ENCODE measurements at regions not wholly inside any gene's neighbourhood (a gene's known extent, or its start where the extent isn't known, plus 50 kb on each side); places are given as distances from the start of the nearest gene placed in this dataset.

- DNase-seq (ENCODE audit: low spot score in 2 of 2) (no peak), FAIRE-seq (no peak)
Observed at GRCh38 chr5:167708449-167708848, 583.0 kb upstream of the WWC1 start.

GRCh38 chr5:167709625-167710024, 581.8 kb upstream of the WWC1 start:
- FAIRE-seq (no peak), DNase-seq (ENCODE audit: low spot score in 2 of 2) (no peak)

GRCh38 chr5:167710444-167711073, 580.9 kb upstream of the WWC1 start:
- no peak for FAIRE-seq
- DNase-seq (ENCODE audit: low spot score in 2 of 2): no peak

GRCh38 chr5:167712986-167713585, 578.4 kb upstream of the WWC1 start:
- FAIRE-seq (no peak), DNase-seq (ENCODE audit: low spot score in 2 of 2) (no peak)

GRCh38 chr5:167713896-167714295, 577.5 kb upstream of the WWC1 start:
- no peak for FAIRE-seq
- DNase-seq (ENCODE audit: low spot score in 2 of 2): no peak

- no peak for FAIRE-seq
Observed at GRCh38 chr5:167716126-167716775, 575.2 kb upstream of the WWC1 start.

GRCh38 chr5:167720259-167720658, 571.2 kb upstream of the WWC1 start:
- FAIRE-seq: no peak
- DNase-seq (ENCODE audit: low spot score in 2 of 2): no peak

More at GRCh38 chr5:167716126-167716775, 575.2 kb upstream of the WWC1 start:
- DNase-seq (ENCODE audit: low spot score in 2 of 2): no peak

GRCh38 chr5:167720676-167721260, 570.7 kb upstream of the WWC1 start:
- FAIRE-seq (no peak), DNase-seq (ENCODE audit: low spot score in 2 of 2) (no peak)

GRCh38 chr5:167721926-167722440, 569.5 kb upstream of the WWC1 start:
- FAIRE-seq: no peak

GRCh38 chr5:167723254-167723871, 568.1 kb upstream of the WWC1 start:
- FAIRE-seq: no peak
- DNase-seq (ENCODE audit: low spot score in 2 of 2): peak; percentile 24 to 55

More at GRCh38 chr5:167721926-167722440, 569.5 kb upstream of the WWC1 start:
- no peak for DNase-seq (ENCODE audit: low spot score in 2 of 2)

GRCh38 chr5:167725264-167725663, 566.2 kb upstream of the WWC1 start:
- FAIRE-seq: no peak
- DNase-seq (ENCODE audit: low spot score in 2 of 2): no peak

GRCh38 chr5:167725741-167726140, 565.7 kb upstream of the WWC1 start:
- DNase-seq (ENCODE audit: low spot score in 2 of 2) (no peak), FAIRE-seq (no peak)

GRCh38 chr5:167726642-167727041, 564.8 kb upstream of the WWC1 start:
- FAIRE-seq: no peak
- DNase-seq (ENCODE audit: low spot score in 2 of 2): no peak

GRCh38 chr5:167730121-167730520, 561.3 kb upstream of the WWC1 start:
- DNase-seq (ENCODE audit: low spot score in 2 of 2): no peak
- no peak for FAIRE-seq

- no peak for FAIRE-seq
- DNase-seq (ENCODE audit: low spot score in 2 of 2): no peak
Observed at GRCh38 chr5:167730656-167731055, 560.8 kb upstream of the WWC1 start.

GRCh38 chr5:167731951-167732350, 559.5 kb upstream of the WWC1 start:
- FAIRE-seq (no peak), DNase-seq (ENCODE audit: low spot score in 2 of 2) (no peak)

GRCh38 chr5:167732499-167732898, 558.9 kb upstream of the WWC1 start:
- FAIRE-seq (no peak), DNase-seq (ENCODE audit: low spot score in 2 of 2) (no peak)

- no peak for FAIRE-seq
- no peak for DNase-seq (ENCODE audit: low spot score in 2 of 2)
Observed at GRCh38 chr5:167736992-167737391, 554.5 kb upstream of the WWC1 start.

- FAIRE-seq: no peak
- DNase-seq (ENCODE audit: low spot score in 2 of 2): no peak
Observed at GRCh38 chr5:167743695-167744464, 547.6 kb upstream of the WWC1 start.

- no peak for FAIRE-seq
- no peak for DNase-seq (ENCODE audit: low spot score in 2 of 2)
Observed at GRCh38 chr5:167745868-167746267, 545.6 kb upstream of the WWC1 start.

Data from frontal cortex (tissue), 3 donors.